BLaER1 treated with 17β-estradiol and CSF1 and Interleukin-3, amounts not matched to agents 10 nM and 100 nM (cell line): ENCODE measurements at regions not wholly inside any gene's neighbourhood (a gene's known extent, or its start where the extent isn't known, plus 50 kb on each side); places are given as distances from the start of the nearest gene placed in this dataset.

Experiments
- H3K27ac ChIP-seq, 11 experiments: shearing (Covaris generic); formaldehyde crosslinking; 2 replicates each; pipeline ENCODE4 v1.8.1; 2022
- H3K27me3 ChIP-seq, 11 experiments: shearing (Covaris generic); formaldehyde crosslinking; 2 replicates each; pipeline ENCODE4 v1.8.1; 2022
- H3K36me3 ChIP-seq, 11 experiments: shearing (Covaris generic); formaldehyde crosslinking; 2 replicates each; pipeline ENCODE4 v1.8.1; 2022
- H3K4me1 ChIP-seq, 10 experiments: shearing (Covaris generic); formaldehyde crosslinking; 2 replicates each; pipeline ENCODE4 v1.8.1; 2022
- H3K4me2 ChIP-seq, 11 experiments: shearing (Covaris generic); formaldehyde crosslinking; 2 replicates each; pipeline ENCODE4 v1.8.1; 2022
- H3K4me3 ChIP-seq, 10 experiments: shearing (Covaris generic); formaldehyde crosslinking; 2 replicates each; pipeline ENCODE4 v1.8.1; 2022
- H3K9ac ChIP-seq, 11 experiments: shearing (Covaris generic); formaldehyde crosslinking; 2 replicates each; pipeline ENCODE4 v1.8.1; 2022
- H3K9me3 ChIP-seq, 11 experiments: shearing (Covaris generic); formaldehyde crosslinking; replicated peaks in 1 of 11; 2 replicates each; pipeline ENCODE4 v1.8.1; 2022
- H4K20me1 ChIP-seq, 11 experiments: shearing (Covaris generic); formaldehyde crosslinking; 2 replicates each; pipeline ENCODE4 v1.8.1; 2022
- Cebpa-rat ChIP-seq, 11 experiments: shearing (Covaris generic); IDR thresholded peaks; 2 replicates each; pipeline ENCODE4 v1.8.1; 2022

GRCh38 chr9:2341956-2342355 is 279.6 kb upstream of the VLDLR start:
- H3K27ac ChIP-seq = no peak overlapping the region
- no peaks in the 10 kb centered on the region for H3K4me1 ChIP-seq
- H3K9me3 ChIP-seq = peaks cover 5 to 33% (median 19%) of the 10 kb centered on the region in 11 experiments; a peak in 19 of 22 replicates

GRCh38 chr9:2343756-2344155 is 277.8 kb upstream of the VLDLR start:
- Histone ChIP-seq H4K20me1 (no peaks in the 10 kb centered on the region), H3K9me3 (peaks cover 10 to 51% (median 32%) of the 10 kb centered on the region in 11 experiments; a peak in 20 of 22 replicates), H3K36me3 (no peaks in the 10 kb centered on the region), H3K27ac (no peak overlapping the region), H3K4me1 (no peaks in the 10 kb centered on the region), H3K27me3 (no peaks in the 10 kb centered on the region), H3K4me3 (no peak overlapping the region), H3K9ac (no peak overlapping the region), H3K4me2 (no peak overlapping the region)
- TF ChIP-seq Cebpa-rat (IDR thresholded peaks at IDR 0.05) = no peak

More at GRCh38 chr9:2341956-2342355, 279.6 kb upstream of the VLDLR start:
- no peak overlapping the region for H3K9ac ChIP-seq
- H3K36me3 ChIP-seq = no peaks in the 10 kb centered on the region
- TF ChIP-seq Cebpa-rat (IDR thresholded peaks at IDR 0.05) = no peak
- H3K4me3 ChIP-seq = no peak overlapping the region
- no peak overlapping the region for H3K4me2 ChIP-seq
- H3K27me3 ChIP-seq = no peaks in the 10 kb centered on the region
- H4K20me1 ChIP-seq = no peaks in the 10 kb centered on the region

DNA sequence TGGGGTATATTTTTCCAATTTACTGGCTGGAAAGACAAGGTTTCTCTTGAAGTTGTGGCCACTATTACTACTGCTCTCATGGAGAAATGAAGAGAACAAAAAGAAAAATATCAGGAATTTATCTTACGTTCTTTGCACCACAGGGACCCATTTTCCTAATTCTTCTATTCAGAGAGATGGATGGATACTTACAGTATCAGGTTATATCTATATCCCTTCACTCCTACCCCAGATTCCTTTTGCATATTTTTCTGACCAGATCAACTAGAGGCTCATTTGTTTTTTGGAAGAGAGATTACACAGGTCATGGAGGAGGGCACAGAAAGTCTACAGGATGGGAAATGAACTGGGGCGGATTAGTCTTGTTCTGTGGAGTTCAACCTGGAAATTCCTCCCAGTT is 277.2 kb upstream of the VLDLR start:
- Histone ChIP-seq H4K20me1 (no peaks in the 10 kb centered on the region), H3K4me2 (no peak overlapping the region), H3K4me1 (no peaks in the 10 kb centered on the region), H3K27me3 (no peaks in the 10 kb centered on the region), H3K9me3 (peaks cover 10 to 56% (median 37%) of the 10 kb centered on the region in 11 experiments; a peak in 20 of 22 replicates), H3K9ac (no peak overlapping the region), H3K36me3 (no peaks in the 10 kb centered on the region), H3K27ac (no peak overlapping the region), H3K4me3 (no peak overlapping the region)
- TF ChIP-seq Cebpa-rat (IDR thresholded peaks at IDR 0.05) = no peak

DNA sequence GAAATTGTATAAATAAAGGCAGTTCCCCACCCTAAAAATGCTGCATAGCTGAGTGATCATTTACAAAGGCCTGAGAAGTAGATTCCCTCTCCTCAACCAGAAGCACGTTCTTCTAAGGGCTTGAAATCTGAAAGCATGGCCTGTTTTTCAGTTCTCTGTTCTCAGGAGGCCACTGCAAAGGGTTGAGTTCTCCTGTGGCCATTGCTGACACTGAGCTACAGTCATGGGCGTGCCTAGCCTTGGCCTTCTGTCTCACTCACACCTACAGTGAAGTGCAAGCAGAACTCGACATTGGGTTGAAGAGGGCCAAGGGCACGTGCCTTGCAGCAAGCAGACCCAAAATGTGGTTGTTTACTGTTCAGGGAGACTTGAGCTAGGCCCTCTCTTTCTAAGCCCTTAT is 276.6 kb upstream of the VLDLR start:
- TF ChIP-seq Cebpa-rat (IDR thresholded peaks at IDR 0.05) = no peak
- H3K9me3 ChIP-seq = peaks cover 10 to 60% (median 37%) of the 10 kb centered on the region in 11 experiments; a peak in 20 of 22 replicates
- no peak overlapping the region for H3K4me3 ChIP-seq
- no peak overlapping the region for H3K9ac ChIP-seq
- no peak overlapping the region for H3K27ac ChIP-seq
- no peaks in the 10 kb centered on the region for H3K27me3 ChIP-seq
- H3K4me2 ChIP-seq = no peak overlapping the region
- no peaks in the 10 kb centered on the region for H3K4me1 ChIP-seq
- H3K36me3 ChIP-seq = no peaks in the 10 kb centered on the region
- H4K20me1 ChIP-seq = no peaks in the 10 kb centered on the region

DNA sequence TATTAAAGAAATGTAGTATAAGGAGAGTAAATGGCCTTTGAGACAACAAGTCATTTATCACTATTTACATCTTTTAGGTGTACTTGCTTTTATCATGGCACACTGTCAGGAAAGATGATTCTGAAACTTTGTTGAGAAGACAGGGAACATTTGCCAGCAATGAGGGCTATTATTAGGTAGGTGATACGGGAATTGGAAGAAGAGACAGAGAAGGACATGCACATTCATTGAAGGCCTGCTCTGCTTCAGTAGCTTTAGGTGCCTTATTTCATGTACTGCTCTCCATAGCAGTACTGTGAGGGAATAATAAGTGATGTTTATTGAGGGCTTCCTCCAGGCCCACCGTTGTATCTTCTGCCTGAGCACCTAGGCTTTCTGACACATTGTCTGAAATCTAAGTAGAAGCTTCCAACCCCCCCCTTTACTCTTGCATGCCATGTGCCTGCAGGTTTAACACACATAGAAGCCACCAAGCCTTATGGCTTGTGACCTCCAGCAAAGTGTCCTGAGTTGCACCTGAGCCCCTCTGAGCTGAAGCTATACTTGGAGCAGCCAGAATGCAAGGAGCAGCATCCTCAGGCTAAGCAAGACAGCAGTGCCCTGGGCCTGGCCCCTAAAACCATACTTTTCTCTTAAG is 275.2 kb upstream of the VLDLR start:
- H3K4me2 ChIP-seq = no peak overlapping the region
- no peak overlapping the region for H3K27ac ChIP-seq
- H3K4me3 ChIP-seq = no peak overlapping the region
- no peaks in the 10 kb centered on the region for H3K4me1 ChIP-seq
- H3K36me3 ChIP-seq = no peaks in the 10 kb centered on the region
- H3K27me3 ChIP-seq = no peaks in the 10 kb centered on the region
- peaks cover 10 to 67% (median 37%) of the 10 kb centered on the region in 11 experiments; a peak in 20 of 22 replicates for H3K9me3 ChIP-seq
- H3K9ac ChIP-seq = no peak overlapping the region
- no peak for TF ChIP-seq Cebpa-rat (IDR thresholded peaks at IDR 0.05)
- no peaks in the 10 kb centered on the region for H4K20me1 ChIP-seq

DNA sequence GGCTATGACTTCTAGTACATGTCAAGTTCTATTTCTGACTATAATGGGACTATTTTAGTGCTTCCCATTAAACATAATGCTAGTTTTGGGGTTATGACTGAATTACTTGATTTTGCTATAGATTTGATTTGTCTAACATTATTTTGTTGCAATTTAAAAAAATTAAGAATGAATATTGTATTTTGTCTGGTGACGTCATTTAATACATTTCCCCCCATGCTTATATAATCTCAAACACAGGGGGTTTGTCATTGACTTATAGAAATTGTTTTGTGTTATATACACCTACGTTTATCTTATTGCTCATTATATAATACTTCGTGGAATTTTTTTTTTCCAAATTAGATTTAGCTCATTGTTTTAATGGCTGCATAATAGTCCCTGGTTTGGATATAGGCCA is 270.3 kb upstream of the VLDLR start:
- Histone ChIP-seq H3K4me1 (peaks cover 0 to 10% (median 0%) of the 10 kb centered on the region in 10 experiments; a peak in 3 of 20 replicates), H3K4me3 (no peak overlapping the region), H3K27ac (no peak overlapping the region), H4K20me1 (no peaks in the 10 kb centered on the region), H3K4me2 (no peak overlapping the region), H3K27me3 (no peaks in the 10 kb centered on the region), H3K9me3 (peaks cover 8 to 47% (median 33%) of the 10 kb centered on the region in 11 experiments; a peak in 19 of 22 replicates), H3K36me3 (no peaks in the 10 kb centered on the region), H3K9ac (no peak overlapping the region)
- no peak for TF ChIP-seq Cebpa-rat (IDR thresholded peaks at IDR 0.05)

GRCh38 chr9:2354216-2354615 is 267.4 kb upstream of the VLDLR start:
- Histone ChIP-seq H3K36me3 (no peaks in the 10 kb centered on the region), H3K27ac (no peak overlapping the region), H3K4me1 (peaks cover 0 to 10% (median 0%) of the 10 kb centered on the region in 10 experiments; a peak in 3 of 20 replicates), H3K4me2 (peak overlapping the region in 2 of 11 experiments; percentile 2 to 5; a peak in 1 of 22 replicates), H4K20me1 (no peaks in the 10 kb centered on the region), H3K4me3 (no peak overlapping the region), H3K9me3 (peaks cover 0 to 20% (median 10%) of the 10 kb centered on the region in 11 experiments; a peak in 13 of 22 replicates), H3K9ac (no peak overlapping the region), H3K27me3 (no peaks in the 10 kb centered on the region)
- TF ChIP-seq Cebpa-rat (IDR thresholded peaks at IDR 0.05) = no peak

DNA sequence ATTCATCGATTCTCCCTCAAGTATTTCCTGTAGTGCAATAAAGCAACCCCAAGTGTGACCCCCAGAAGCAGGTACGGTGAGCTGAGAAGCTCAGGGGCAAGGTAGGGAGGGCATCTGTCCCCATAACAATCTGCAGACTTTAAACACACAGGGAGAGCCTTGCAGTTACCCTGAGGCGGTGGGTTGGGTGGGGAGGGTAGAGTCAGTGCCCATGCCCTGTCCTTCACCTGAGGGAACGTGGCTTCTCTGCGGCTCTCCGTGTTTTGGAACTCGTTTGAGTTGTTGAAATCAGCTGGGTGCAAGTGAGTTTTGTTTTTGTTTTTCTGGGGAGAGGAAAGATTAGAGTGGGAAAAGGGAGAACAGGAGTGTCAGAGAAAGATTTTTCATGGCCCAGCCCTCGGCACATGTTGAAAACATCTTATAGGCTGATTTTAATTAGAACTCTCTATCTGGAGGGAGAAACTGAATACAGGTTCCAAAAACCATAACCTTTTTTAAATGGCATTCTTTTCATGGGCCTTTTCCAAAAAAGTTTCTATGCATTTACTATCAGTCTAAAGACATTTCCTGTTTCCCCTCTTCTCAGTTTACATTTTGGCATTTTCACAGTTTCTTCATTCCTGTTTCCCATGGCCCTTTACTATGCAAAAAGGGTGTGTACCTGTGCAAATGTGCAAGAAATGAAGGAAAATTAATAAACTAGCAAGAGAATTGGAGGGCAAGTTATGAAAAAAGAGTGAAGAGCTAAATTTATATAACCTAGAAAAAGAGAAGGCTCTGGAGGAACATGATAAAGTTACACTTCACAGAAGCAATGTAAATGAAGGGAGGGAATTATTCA is 266.5 kb upstream of the VLDLR start:
- TF ChIP-seq Cebpa-rat (IDR thresholded peaks at IDR 0.05) = no peak
- Histone ChIP-seq H3K4me1 (peaks cover 0 to 10% (median 0%) of the 10 kb centered on the region in 10 experiments; a peak in 3 of 20 replicates), H4K20me1 (no peaks in the 10 kb centered on the region), H3K9me3 (peaks cover 0 to 18% (median 9%) of the 10 kb centered on the region in 11 experiments; a peak in 9 of 22 replicates), H3K27me3 (no peaks in the 10 kb centered on the region), H3K4me2 (no peak overlapping the region), H3K4me3 (no peak overlapping the region), H3K36me3 (no peaks in the 10 kb centered on the region), H3K27ac (no peak overlapping the region), H3K9ac (no peak overlapping the region)

- no peak overlapping the region for H3K4me3 ChIP-seq
- peaks cover 0 to 10% (median 0%) of the 10 kb centered on the region in 10 experiments; a peak in 3 of 20 replicates for H3K4me1 ChIP-seq
- no peak for TF ChIP-seq Cebpa-rat (IDR thresholded peaks at IDR 0.05)
- H3K9me3 ChIP-seq = peaks cover 0 to 18% (median 9%) of the 10 kb centered on the region in 11 experiments; a peak in 8 of 22 replicates
- H3K36me3 ChIP-seq = no peaks in the 10 kb centered on the region
- no peaks in the 10 kb centered on the region for H4K20me1 ChIP-seq
- H3K9ac ChIP-seq = no peak overlapping the region
- H3K4me2 ChIP-seq = no peak overlapping the region
- no peak overlapping the region for H3K27ac ChIP-seq
- no peaks in the 10 kb centered on the region for H3K27me3 ChIP-seq
Observed at GRCh38 chr9:2355697-2355983, 265.9 kb upstream of the VLDLR start.
